ENCODE measurements at regions not wholly inside any gene's neighbourhood (a gene's known extent, or its start where the extent isn't known, plus 50 kb on each side); places are given as distances from the start of the nearest gene placed in this dataset.

DNA sequence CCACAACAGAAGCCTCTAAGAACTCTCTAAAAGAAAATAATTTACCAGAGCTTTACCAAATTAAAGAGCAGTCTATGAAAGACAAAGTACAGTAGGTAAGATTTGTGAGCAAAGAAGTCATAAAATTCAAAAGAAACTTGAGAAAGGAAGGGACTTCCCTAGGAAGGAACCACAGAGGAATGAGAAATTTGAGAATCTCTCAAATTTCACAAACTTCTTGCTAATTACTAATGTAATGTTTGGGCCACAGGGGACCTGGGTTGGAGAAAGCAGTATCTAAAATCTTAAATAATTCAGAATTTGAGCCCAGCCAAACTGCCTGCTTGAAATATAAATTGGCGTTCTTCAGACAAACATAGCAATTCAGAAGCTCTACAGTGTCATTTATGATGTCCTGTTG, 225.0 kb upstream of the PRR16 start:
- no peak for TF ChIP-seq POLR2A (IDR thresholded peaks at IDR 0.05)
- TF ChIP-seq, protein P1, sequence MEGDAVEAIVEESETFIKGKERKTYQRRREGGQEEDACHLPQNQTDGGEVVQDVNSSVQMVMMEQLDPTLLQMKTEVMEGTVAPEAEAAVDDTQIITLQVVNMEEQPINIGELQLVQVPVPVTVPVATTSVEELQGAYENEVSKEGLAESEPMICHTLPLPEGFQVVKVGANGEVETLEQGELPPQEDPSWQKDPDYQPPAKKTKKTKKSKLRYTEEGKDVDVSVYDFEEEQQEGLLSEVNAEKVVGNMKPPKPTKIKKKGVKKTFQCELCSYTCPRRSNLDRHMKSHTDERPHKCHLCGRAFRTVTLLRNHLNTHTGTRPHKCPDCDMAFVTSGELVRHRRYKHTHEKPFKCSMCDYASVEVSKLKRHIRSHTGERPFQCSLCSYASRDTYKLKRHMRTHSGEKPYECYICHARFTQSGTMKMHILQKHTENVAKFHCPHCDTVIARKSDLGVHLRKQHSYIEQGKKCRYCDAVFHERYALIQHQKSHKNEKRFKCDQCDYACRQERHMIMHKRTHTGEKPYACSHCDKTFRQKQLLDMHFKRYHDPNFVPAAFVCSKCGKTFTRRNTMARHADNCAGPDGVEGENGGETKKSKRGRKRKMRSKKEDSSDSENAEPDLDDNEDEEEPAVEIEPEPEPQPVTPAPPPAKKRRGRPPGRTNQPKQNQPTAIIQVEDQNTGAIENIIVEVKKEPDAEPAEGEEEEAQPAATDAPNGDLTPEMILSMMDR (IDR thresholded peaks at IDR 0.05) = no peak
- TF ChIP-seq POLR2AphosphoS5 (IDR thresholded peaks at IDR 0.05) = no peak
